ENCODE measurements at regions not wholly inside any gene's neighbourhood (a gene's known extent, or its start where the extent isn't known, plus 50 kb on each side); places are given as distances from the start of the nearest gene placed in this dataset.

- TF ChIP-seq CTCF (optimal IDR thresholded peaks at IDR 0.05 in 1 of 3, IDR thresholded peaks at IDR 0.05 in 1 of 3, conservative IDR thresholded peaks at IDR 0.05 in 1 of 3; ENCODE audit: extremely low read depth in 1 of 3, insufficient read depth in 2 of 3, low read length in 3 of 3), result no peak
- no peak for TF ChIP-seq EZH2 (IDR thresholded peaks at IDR 0.05; ENCODE audit: low read length)
These were observed 327.9 kb upstream of the SOX9 start for GRCh38 chr17:71792966-71793365.

Measured in keratinocyte (primary cell).